ENCODE measurements at regions not wholly inside any gene's neighbourhood (a gene's known extent, or its start where the extent isn't known, plus 50 kb on each side); places are given as distances from the start of the nearest gene placed in this dataset.

DNA sequence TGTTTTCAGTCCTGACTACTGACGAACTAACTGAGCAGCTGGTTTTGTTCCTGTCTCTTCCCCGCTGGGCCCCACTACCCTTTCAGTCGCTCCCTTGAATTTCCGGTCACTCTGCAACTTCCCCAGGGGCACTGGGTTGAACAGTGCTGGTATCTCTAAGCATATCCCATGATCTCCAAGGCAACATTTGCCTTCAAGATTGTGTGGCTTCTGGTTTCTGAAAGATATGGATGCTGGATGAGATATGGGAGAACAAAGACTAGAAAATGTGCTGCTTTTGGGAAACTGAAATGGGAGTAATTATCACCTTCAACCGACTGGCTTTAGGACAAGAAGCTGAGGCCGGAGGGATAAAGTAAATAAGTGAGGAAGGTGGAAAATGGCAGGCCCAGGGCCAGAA lies 258.2 kb upstream of the PIK3R1 start:
- Mint-ChIP-seq H3K9me3 (no peaks in the 10 kb centered on the region), H3K36me3 (ENCODE audit: low read depth) (no peaks in the 10 kb centered on the region), H3K4me3 (no peak overlapping the region), H3K27me3 (ENCODE audit: insufficient read depth) (peaks cover 8% of the 10 kb centered on the region), H3K27ac (no peak overlapping the region), H3K4me1 (ENCODE audit: low read depth) (no peaks in the 10 kb centered on the region)
- no peak for DNase-seq
- no peak for TF ChIP-seq CTCF (IDR thresholded peaks at IDR 0.05)

- Mint-ChIP-seq H3K36me3 (ENCODE audit: low read depth) (no peaks in the 10 kb centered on the region), H3K27ac (no peak overlapping the region), H3K27me3 (ENCODE audit: insufficient read depth) (peaks cover 8% of the 10 kb centered on the region), H3K4me1 (ENCODE audit: low read depth) (no peaks in the 10 kb centered on the region), H3K9me3 (no peaks in the 10 kb centered on the region), H3K4me3 (no peak overlapping the region)
- DNase-seq, result no peak
- no peak for TF ChIP-seq CTCF (IDR thresholded peaks at IDR 0.05)
These were observed 261.2 kb upstream of the PIK3R1 start for GRCh38 chr5:67954351-67954750.

- no peaks in the 10 kb centered on the region for H3K4me1 Mint-ChIP-seq (ENCODE audit: low read depth)
- H3K27ac Mint-ChIP-seq, result no peak overlapping the region
These were observed 273.1 kb upstream of the PIK3R1 start for GRCh38 chr5:67942421-67942820.

DNA sequence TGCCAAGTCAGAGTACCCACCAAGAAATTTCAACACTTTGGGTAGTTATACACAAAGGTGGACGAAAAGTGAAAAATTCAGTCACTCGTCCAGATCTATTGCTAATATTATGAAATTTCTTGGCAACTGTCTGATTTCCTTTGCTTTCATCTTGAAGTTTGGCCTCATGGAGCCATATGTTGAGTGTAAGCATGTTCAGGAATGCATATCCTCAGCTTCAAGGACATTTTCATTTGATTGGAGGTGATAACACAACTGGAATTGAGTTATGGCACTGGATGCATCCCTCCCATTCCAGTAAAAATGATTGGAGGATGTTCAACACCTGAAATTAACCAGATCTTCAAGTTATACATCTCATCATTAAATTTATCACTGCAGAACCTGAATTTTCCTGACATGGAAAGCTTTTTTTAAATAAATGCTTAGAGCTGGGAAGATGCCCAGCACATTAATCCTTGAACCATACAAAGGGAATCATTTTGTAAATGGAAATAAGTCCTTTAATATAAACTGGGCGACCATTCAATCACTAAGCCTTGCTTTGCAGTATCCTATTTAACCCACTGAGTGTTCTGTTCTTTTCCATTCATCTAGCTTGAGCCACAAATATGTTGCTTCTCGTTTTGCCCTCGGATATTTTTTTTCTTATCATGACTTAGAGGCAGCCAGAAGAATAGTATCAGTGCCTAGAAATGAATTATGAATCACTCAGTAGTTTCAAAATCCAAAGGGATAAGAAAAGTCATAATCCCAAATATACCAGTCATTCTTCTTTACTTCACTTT lies 273.7 kb upstream of the PIK3R1 start:
- no peak overlapping the region for H3K27ac Mint-ChIP-seq
- no peaks in the 10 kb centered on the region for H3K27me3 Mint-ChIP-seq (ENCODE audit: insufficient read depth)
- H3K9me3 Mint-ChIP-seq, result no peaks in the 10 kb centered on the region
- no peaks in the 10 kb centered on the region for H3K4me1 Mint-ChIP-seq (ENCODE audit: low read depth)
- no peak for DNase-seq
- no peaks in the 10 kb centered on the region for H3K36me3 Mint-ChIP-seq (ENCODE audit: low read depth)
- no peak overlapping the region for H3K4me3 Mint-ChIP-seq
- TF ChIP-seq CTCF (IDR thresholded peaks at IDR 0.05), result no peak

More at GRCh38 chr5:67942421-67942820, 273.1 kb upstream of the PIK3R1 start:
- Mint-ChIP-seq H3K27me3 (ENCODE audit: insufficient read depth) (no peaks in the 10 kb centered on the region; the same call in 1 of the 2 replicates), H3K36me3 (ENCODE audit: low read depth) (no peaks in the 10 kb centered on the region), H3K4me3 (no peak overlapping the region), H3K9me3 (no peaks in the 10 kb centered on the region)
- no peak for TF ChIP-seq CTCF (IDR thresholded peaks at IDR 0.05)
- DNase-seq, result no peak

DNA sequence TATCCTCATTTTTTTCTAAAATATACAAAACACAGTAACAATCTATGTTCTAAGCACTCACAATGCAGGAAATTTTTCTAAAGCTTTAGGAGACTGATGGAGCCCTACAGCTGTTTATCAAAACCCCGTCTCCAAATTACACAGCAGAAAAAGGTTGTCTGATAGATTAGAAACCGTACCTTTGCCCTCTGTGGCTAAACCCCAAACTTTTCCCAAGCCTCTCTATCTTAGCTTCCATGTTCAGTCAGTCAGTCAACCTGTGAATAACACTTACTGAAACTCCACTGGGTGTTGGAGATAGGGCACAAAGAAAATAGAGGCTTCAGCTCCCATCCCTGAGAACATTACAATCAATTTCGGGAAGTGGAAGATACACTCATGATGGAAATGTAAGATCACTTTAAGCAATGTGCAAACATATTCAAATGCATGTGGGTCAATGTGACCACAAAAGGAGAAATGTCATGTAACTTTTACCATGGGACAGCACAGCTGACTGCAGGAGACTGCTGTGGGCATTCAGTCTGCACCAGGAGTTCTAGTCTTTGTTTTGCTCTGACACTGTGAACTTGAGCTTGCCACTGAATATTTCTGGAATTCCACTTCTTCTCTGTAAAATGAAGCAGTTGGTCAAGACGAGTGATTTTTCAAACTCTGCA lies 279.5 kb upstream of the PIK3R1 start:
- Mint-ChIP-seq H3K9me3 (no peaks in the 10 kb centered on the region), H3K27me3 (ENCODE audit: insufficient read depth) (peaks cover 3% of the 10 kb centered on the region; the same call in 1 of the 2 replicates), H3K27ac (no peak overlapping the region), H3K36me3 (ENCODE audit: low read depth) (no peaks in the 10 kb centered on the region), H3K4me3 (no peak overlapping the region), H3K4me1 (ENCODE audit: low read depth) (no peaks in the 10 kb centered on the region)
- DNase-seq, result no peak
- TF ChIP-seq CTCF (IDR thresholded peaks at IDR 0.05), result no peak

Data from HFFc6 (cell line).